DMS114 treated with DMSO at 0.1 percent for 48 hours (cell line): ENCODE measurements at regions not wholly inside any gene's neighbourhood (a gene's known extent, or its start where the extent isn't known, plus 50 kb on each side); places are given as distances from the start of the nearest gene placed in this dataset.
"Not testable (repeated sequence)": the region's sequence is repeated elsewhere in the genome, so short reads cannot be mapped to it uniquely, and the experiment has no call there.

Source experiments
- DNase-seq: peaks from one replicate; lab custom pipeline; 2025; ENCODE audit not compliant: unreplicated experiment; lab: John Stamatoyannopoulos, UW

- no peak for DNase-seq
These were observed 493.7 kb upstream of the TNP1 start for GRCh38 chr2:217353591-217353990.

- no peak for DNase-seq
These were observed 491.5 kb upstream of the TNP1 start for GRCh38 chr2:217351378-217351777.

DNA sequence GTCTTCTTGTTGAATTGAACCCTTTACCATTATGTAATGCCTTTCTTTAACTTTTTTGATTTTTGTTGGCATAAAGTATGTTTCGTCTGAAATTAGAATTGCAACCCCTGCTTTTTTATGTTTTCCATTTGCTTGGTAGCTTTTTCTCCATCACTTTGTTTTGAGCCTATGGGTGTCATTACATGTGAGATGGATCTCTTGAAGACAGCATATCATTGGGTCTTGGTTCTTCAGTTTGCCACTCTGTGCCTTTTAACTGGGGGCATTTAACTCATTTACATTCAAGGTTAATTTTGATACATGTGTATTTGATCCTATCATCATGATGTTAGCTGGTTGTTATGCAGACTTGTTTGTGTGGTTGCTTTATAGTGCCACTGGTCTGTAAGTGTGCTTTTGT is 489.4 kb upstream of the TNP1 start:
- no peak for DNase-seq

GRCh38 chr2:217347630-217348029 is 487.8 kb upstream of the TNP1 start:
- not testable (repeated sequence) for DNase-seq

DNA sequence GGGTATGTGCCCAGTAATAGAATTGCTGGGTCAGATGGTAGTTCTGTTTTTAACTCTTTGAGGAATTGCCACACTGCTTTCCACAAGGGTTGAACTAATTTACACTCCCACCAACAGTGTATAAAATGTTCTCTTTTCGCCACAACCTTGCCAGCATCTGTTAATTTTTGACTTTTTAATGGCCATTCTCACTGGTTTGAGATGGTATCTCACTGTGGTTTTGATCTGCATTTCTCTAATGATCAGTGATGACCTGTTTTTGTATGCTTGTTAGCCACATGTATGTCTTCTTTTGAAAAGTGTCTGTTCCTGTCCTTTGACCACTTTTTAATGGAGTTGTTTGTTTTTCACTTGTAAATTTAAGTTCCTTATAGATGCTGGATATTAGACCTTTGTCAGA is 486.2 kb upstream of the TNP1 start:
- DNase-seq = not testable (repeated sequence)

GRCh38 chr2:217340899-217341298 is 481.0 kb upstream of the TNP1 start:
- no peak for DNase-seq

DNA sequence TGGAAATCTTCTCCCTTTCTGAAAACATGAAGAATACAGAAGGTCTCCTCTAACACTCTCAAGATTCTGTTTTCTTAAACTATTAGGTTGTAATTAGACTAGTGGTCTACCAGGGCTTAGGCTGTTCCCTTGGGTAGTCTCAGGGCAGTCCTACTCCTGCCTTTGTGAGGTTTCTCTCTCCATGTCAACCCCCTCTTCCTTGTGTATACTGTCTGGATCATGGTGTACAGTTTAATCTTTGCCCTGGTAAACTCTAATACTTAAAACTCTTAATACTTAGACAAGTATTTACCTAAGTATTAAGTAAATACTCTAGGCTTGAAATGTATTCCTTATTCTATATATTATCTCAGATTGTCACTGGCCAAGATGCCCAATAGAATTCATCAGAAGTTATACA is 480.3 kb upstream of the TNP1 start:
- DNase-seq = no peak

DNA sequence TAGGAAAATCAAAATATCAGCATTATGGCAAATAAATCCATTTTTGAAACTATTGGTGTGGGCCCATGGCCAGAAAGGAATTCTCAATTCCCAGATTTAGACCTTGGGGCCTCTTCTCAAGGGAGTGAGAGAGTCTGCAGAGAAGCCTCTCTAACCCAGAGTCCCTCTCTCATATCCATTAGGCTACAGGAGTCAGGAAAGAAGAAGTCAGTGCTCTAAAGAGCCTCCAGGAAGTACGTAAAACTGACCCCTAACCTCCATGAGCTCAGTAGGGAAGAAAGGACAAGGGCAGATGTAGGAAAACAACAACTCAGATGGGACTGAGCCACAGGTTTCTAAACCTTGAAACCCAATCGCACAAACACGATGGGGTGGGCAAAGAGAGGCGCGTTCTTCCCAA is 479.9 kb upstream of the TNP1 start:
- DNase-seq = no peak

DNA sequence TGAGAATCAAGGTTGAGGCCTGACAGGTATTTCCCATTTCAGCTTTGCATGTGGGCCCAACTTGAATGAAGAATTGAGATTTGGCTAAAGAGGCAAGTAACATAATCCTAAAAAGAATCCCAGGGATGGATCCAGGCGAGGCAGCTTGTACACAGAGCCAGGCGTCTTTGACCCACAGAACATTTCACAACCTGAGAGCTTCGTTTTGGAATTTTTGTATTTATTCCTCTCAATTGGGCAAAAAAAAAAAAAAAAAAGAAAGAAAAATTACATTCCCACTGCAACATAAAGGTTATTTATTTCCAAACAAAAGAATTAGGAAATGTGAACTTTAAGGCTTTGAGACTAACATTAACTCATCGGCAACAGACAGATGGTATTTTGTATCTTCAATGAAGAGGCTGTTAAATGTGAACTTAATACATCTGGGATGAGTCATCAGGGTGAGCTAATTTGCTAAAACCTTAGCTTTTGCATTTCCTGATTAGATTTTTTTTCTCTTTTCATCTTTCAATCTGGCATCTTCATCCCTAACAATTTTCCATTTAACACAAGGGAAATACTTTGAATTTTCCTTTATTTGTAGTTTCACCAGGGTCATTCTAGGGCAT is 478.5 kb upstream of the TNP1 start:
- no peak for DNase-seq

- DNase-seq = no peak
These were observed 477.9 kb upstream of the TNP1 start for GRCh38 chr2:217337771-217338170.

DNA sequence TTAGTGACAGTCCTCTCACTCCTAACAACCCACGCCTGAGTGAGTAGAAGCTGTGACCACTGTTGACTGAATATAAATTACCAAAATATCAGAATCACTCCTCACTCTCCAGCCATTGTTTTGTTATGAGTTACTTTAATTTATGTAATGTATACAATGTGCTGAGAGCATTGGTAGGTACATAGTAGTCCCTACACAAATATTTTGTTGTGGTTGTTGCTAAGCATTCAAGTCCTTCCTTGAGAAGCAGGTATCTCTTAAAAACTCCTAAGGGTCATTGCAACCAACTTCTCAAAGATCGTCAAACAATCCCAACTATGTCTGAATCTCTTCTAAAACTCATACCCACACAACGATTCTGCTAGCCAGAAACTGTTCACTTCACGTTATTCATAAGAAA is 476.8 kb upstream of the TNP1 start:
- DNase-seq = no peak

DNA sequence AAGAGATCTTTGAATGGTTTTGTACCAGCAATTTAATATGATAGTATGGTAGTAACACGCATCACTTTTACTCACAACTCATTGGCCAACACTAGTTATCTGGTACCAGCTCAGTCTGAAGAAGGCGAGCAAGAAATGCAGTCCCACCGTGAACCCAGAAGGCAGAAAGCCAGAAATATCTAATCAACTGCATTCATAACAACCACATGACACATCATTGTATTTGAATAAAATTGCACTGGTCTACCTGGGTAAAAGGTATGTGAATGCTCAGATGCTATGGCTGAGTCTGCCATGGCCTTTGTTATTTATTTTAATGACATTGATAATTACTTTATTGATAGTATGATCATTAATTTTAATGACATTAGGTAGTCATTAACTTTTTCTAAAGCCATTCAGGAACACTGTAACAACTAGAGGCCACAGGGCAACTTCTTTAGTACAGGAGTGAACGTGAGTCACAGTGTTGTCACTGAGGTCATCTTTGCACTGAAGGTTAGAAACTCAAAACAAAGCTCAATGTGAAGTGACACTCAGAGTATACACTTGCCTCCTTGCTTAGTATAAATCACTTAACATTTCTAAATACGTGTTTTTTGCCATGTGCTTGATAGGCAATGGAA is 475.6 kb upstream of the TNP1 start:
- DNase-seq = no peak

DNA sequence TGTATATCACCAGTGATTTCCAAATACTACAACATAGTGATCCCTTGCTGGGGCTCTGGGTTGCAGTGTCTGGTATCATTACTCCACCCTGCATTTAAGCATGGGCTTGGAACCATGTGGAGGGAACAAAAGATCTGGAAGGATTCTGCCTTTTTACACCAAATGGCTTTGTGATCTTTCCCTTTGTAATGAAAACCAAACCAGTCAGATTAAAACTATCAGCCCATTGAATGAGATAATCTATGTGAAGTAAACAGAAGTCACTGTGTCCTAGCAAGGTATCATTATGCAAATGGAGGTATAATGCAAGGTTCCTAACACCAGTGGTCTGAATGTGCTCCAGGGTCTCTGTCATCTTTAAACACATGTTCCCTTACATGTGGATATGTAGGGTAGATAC is 474.7 kb upstream of the TNP1 start:
- DNase-seq = no peak

GRCh38 chr2:217332866-217333265 is 473.0 kb upstream of the TNP1 start:
- no peak for DNase-seq

GRCh38 chr2:217332417-217332791 is 472.5 kb upstream of the TNP1 start:
- no peak for DNase-seq

DNA sequence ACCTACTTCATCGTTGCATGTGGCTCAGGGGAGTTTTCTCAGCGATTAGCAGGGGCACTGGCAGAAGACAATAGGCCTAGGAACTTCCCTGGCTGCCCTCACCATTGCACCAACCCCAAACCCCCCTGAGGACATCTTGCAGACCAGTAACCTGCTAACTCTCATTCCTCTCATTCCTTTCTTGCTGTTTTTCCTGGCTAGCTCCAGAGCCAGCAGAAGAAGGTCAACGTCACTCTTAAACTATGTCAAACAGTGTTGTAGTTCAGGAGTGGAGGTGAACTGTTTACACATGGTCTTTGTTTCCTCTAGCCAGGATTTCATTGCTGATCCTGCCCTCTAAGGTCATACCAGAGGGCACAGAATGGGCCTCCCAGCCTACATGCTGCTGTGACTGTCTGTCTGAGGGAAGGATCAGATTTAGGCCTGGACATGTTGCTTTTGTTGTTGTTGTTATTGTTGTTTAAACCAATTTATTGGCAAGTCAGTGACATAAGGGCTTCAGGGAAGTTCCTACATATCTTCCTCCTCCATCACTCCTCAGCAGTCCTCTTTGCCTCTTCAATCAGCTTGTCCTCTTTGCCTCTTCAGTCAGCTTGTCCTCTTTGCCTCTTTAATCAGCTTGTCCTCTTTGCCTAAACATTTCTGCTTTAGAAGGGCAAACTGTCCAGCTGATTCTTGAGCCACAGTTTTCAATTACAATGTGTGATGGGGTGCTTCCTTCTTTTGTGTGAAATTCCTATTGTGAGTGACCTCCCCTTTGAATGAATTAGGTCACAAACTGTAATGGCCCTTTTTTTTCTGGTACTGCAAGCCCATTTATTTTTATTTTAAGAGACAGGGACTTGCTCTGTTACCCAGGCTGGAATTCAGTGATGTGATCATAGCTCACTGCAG is 471.9 kb upstream of the TNP1 start:
- DNase-seq = no peak

DNA sequence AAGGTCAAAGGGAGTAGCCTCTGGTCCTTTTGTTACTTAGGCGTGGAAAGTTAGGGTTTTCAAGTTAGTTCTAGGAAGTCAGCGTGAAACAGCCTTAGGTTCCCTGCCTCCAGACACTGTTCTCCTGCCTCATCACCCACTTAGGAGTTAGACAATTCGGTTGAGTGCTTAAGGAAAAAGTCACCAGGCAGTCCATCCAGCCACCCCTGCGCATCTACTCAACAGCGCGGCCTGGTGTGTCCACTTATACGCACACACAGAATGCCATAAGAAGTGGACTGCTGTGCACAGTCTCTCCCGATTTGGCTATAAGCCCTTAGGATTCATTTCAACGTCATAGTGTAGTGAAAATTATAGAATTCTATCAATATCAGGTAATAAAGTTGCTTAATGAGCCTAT is 470.8 kb upstream of the TNP1 start:
- DNase-seq = no peak

DNA sequence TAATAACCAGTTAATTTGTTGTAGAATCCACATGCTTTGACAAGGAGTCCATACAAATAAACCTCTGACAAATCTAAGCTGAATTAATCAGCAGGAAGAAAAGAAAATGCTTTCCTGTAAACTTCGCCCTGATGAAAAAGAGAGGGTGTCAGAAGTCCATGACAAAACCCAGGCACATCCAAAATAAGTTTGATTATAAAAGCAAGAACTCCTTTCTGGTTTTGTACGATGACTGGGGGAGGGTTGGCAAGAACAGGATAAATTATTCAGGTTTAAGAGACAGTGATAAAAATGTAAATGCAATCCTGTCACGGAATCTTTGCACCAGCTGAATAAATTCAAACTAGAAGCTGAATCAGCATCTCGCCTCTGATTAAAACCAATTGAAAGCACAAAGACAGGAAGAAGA is 469.2 kb upstream of the TNP1 start:
- no peak for DNase-seq

- DNase-seq = no peak
These were observed 468.7 kb upstream of the TNP1 start for GRCh38 chr2:217328622-217328978.

DNA sequence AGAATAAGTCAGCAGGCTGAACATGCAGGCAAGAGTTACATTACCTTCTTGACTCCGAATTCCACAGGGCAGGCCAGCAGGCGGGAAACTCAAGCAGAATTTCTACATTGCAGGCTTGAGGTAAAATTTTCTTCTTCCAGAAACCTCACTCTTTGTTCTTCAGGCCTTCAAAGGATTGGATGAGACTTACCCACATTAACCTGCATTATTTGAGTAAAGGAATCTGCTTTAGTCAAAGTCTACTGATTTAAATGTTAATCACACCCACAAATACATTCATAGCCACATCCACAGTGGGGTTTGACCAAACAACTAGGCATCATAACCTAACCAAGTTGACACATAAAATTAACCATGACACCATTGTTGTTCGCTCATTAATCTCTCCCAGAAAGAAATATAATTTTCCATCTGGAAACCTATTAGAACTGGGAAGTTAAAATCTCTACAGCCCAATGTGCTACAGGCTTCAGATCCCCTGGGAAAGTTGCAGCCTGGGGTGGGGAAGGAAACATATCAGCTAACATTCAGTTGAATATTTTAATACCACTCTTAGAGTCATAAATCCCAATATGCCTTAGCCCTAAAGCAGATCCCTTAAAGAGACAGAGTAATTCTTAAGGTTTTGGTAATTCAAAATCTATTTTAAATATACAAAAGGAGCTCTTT is 468.2 kb upstream of the TNP1 start:
- DNase-seq = no peak

- DNase-seq = no peak
These were observed 466.6 kb upstream of the TNP1 start for GRCh38 chr2:217326238-217327022.
